Panc1 (cell line): ENCODE measurements at regions not wholly inside any gene's neighbourhood (a gene's known extent, or its start where the extent isn't known, plus 50 kb on each side); places are given as distances from the start of the nearest gene placed in this dataset.

ENCODE experiments used
- CTCF ChIP-seq: fragments of 450-650 bp; IDR thresholded peaks from 2 replicates; pipeline ENCODE4 v1.5.1; 2017; ENCODE audit warnings: mild to moderate bottlenecking
- POLR2AphosphoS5 ChIP-seq: IDR thresholded peaks from 2 replicates; pipeline ENCODE4 v1.6.1; 2012; ENCODE audit warnings: mild to moderate bottlenecking, low read depth, low read length, moderate library complexity
- REST ChIP-seq, 2 experiments: IDR thresholded peaks; 2 replicates each; pipeline ENCODE4 v1.6.1; 2011 to 2012; ENCODE audit warnings: low read depth in 2 of 2, control low read depth in 1 of 2, low read length in 1 of 2, mild to moderate bottlenecking in 1 of 2, moderate library complexity in 1 of 2; ENCODE audit not compliant: insufficient read depth in 1 of 2
- TCF7L2 ChIP-seq: IDR thresholded peaks from 2 replicates; pipeline ENCODE4 v1.6.1; 2011; ENCODE audit warnings: mild to moderate bottlenecking, low read depth, low read length, inconsistent platforms

GRCh38 chr3:110352841-110353604 is 718.6 kb upstream of the NECTIN3 start:
- TF ChIP-seq CTCF (no peak), POLR2AphosphoS5 (no peak), TCF7L2 (no peak), REST (IDR thresholded peaks at IDR 0.05; ENCODE audit: insufficient read depth in 1 of 2, low read depth in 2 of 2, low read length in 1 of 2) (no peak)
